ENCODE measurements at regions not wholly inside any gene's neighbourhood (a gene's known extent, or its start where the extent isn't known, plus 50 kb on each side); places are given as distances from the start of the nearest gene placed in this dataset.
A peak's percentile ranks its signal among the peaks of the same experiment; 100 is the strongest.

DNA sequence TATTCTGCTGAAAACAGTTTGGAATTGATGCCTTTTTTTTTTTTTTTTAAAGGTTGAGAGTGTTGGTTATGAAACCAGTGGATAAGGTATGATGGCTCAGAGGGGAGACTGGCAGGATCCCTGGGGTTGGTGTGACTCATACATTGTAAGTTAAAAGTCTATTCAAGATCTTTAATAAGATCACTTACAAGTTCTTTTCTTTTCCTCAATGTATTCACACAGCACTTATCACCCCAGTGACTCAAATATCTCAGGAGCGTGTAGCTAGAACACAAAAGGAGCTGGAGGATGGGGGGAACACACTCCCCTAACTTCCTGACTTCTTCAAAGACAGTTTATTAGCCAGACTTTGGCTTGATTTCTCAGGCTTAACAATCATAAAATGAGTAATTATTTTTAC is 285.3 kb downstream of the SV2B start:
- H3K4me3 ChIP-seq (ENCODE audit: low read depth, low read length) = no peak overlapping the region
- DNase-seq (ENCODE audit: low read depth) = peak; percentile 84
- TF ChIP-seq CTCF (IDR thresholded peaks at IDR 0.05; ENCODE audit: insufficient read depth, low read length) = no peak

DNA sequence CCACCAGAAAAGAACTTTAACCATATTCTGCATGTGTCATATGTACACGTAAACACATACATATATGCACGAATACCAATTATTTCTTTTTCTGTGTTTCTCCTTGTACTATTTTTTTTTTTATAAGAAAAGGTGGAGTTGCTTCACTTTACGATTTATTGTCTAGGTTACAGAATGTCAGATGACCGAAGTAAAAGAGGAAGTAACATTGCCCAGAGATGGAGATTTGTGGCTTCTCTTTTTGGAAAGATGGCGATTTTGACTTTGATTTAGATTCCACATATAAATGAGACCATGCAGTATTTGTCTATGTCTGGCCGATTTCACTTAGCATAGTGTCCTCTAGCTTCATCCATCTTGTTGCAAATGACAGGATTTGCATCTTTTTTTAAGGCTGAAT is 293.1 kb downstream of the SV2B start:
- TF ChIP-seq CTCF (IDR thresholded peaks at IDR 0.05; ENCODE audit: insufficient read depth, low read length) = no peak
- no peak overlapping the region for H3K4me3 ChIP-seq (ENCODE audit: low read depth, low read length)
- DNase-seq (ENCODE audit: low read depth) = no peak

DNA sequence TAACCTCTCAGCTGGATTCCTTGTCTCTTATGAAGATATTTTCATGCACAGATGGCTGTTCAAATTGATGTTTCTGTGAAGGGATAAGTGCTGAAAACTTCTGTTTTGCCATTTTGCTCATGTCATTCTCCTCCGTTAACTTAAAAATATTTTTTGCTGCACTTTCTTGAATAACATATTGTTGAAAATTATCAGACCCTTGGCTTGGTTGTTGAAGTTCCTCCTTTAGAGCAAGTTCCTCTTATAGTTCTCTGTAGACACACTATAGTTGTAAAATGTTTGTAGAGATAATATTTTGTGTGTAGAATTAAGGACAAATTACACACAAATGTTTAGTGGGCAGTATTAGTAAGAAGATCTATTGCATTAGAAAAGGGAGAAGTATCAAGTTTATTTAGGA is 300.4 kb downstream of the SV2B start:
- no peak overlapping the region for H3K4me3 ChIP-seq (ENCODE audit: low read depth, low read length)
- DNase-seq (ENCODE audit: low read depth) = no peak
- TF ChIP-seq CTCF (IDR thresholded peaks at IDR 0.05; ENCODE audit: insufficient read depth, low read length) = no peak

DNA sequence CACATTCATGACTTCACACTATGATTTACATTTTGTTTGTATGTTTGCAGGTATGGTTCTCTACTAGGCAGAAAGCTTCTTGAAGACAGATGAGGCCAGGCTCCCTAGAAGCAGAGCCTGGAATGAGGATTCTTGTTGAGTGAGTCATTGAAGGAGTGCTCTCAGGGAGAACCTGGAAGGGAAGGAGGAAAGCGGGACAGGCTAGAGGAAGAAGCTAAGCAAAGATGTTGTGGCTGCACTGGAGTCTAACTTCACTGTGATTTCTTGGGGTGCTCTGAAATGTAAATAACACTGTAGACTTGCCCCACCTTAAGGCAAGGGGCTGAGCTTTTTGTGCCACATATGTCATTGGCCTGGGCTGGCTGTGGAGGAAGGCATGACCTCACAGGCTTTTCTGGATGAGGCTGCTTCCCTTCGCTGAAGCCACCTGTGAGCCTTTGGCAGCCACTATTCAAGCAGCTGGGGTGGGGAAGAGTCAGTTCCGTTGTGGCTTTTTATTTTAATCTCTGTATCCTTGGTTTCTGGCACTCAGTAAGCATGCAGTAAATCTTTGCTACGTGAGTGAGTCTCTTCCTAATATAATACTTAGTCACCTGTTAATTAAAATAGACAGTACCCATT is 307.3 kb downstream of the SV2B start:
- TF ChIP-seq CTCF (IDR thresholded peaks at IDR 0.05; ENCODE audit: insufficient read depth, low read length) = no peak
- no peak overlapping the region for H3K4me3 ChIP-seq (ENCODE audit: low read depth, low read length)
- DNase-seq (ENCODE audit: low read depth) = peak; percentile 58

DNA sequence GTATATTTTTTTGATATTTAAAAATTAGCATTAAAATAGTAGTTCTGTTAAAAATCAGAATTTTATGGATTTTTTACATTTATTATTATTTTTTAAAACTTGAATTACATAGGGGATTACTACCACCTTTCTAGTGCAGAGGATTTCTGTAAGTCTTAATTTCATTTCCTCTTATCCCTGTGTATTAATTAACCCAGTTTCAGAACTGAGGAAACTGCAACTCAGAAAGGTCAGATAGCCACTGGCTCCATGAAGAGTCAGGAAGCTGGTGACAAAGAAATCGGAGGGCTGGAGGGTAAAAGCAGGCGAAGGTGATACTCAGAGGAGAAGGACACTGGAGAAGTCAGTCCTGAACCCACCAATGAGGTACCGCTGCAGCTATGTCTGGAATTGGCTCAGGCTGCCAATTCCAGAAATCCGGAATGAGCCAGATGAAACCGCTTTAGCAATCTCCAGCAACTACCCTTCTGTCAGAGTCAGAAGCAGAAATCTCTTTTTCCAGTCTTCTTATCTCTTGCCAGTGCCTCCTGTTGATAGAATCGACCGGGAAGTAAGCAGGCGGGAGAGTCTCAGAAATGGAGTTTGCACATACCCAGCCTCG is 308.5 kb downstream of the SV2B start:
- no peak for TF ChIP-seq CTCF (IDR thresholded peaks at IDR 0.05; ENCODE audit: insufficient read depth, low read length)
- peak; percentile 67 for DNase-seq (ENCODE audit: low read depth)
- no peak overlapping the region for H3K4me3 ChIP-seq (ENCODE audit: low read depth, low read length)

DNA sequence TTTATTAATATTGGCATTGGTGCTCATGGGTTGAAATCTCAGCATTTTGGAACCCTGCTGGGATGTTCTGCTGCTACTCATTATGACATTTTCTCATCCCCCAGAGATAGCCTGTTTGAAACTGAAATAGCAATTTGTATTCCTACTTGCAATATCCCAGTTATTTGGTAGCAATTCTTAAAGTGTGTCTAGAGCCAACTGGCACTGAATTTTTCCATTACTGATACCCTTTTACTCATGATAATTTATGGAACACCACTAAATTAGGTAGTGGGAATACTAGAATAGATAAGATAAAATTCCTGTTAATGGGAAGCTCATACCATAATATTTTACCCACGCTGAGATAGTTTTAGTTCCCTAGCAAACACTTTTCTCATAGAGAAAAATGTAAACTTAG is 309.3 kb downstream of the SV2B start:
- no peak for TF ChIP-seq CTCF (IDR thresholded peaks at IDR 0.05; ENCODE audit: insufficient read depth, low read length)
- H3K4me3 ChIP-seq (ENCODE audit: low read depth, low read length) = no peak overlapping the region
- peak; percentile 11 for DNase-seq (ENCODE audit: low read depth)

GRCh38 chr15:91411586-91411985 is 311.5 kb downstream of the SV2B start:
- H3K4me3 ChIP-seq (ENCODE audit: low read depth, low read length) = no peak overlapping the region
- TF ChIP-seq CTCF (IDR thresholded peaks at IDR 0.05; ENCODE audit: insufficient read depth, low read length) = no peak
- no peak for DNase-seq (ENCODE audit: low read depth)
